Thyroid gland (tissue), 4 donors: ENCODE measurements at regions not wholly inside any gene's neighbourhood (a gene's known extent, or its start where the extent isn't known, plus 50 kb on each side); places are given as distances from the start of the nearest gene placed in this dataset.

ENCODE experiments used
- DNase-seq, 2 donors: peaks; one replicate each; pipeline ENCODE4 v3.0.0-alpha.2; 2019
- H3K27ac ChIP-seq, 3 donors: fragments of 200-600 bp; sonication (generic); 1 replicate in 2 of 3; 2 replicates in 1 of 3; pipeline ENCODE4 v1.5.1; 2016 to 2019; ENCODE audit warnings: mild to moderate bottlenecking in 1 of 3, moderate library complexity in 1 of 3
- H3K27me3 ChIP-seq: fragments of 200-600 bp; sonication (generic); one replicate; pipeline ENCODE4 v1.5.1; 2019
- H3K36me3 ChIP-seq, 2 donors: fragments of 200-600 bp; sonication (generic); one replicate each; pipeline ENCODE4 v1.5.1; 2016 to 2019
- H3K4me1 ChIP-seq, 2 donors: fragments of 200-600 bp; sonication (generic); one replicate each; pipeline ENCODE4 v1.5.1; 2017 to 2019
- H3K4me3 ChIP-seq, 3 donors: fragments of 200-600 bp; sonication (generic); replicated peaks in 1 of 3; 1 replicate in 2 of 3; 2 replicates in 1 of 3; pipeline ENCODE4 v1.5.1; 2016; ENCODE audit warnings: mild to moderate bottlenecking in 1 of 3
- H3K9me3 ChIP-seq: fragments of 200-600 bp; sonication (generic); one replicate; pipeline ENCODE4 v1.5.1; 2017
- POLR2A ChIP-seq, 2 donors: fragments of 450-650 bp; IDR thresholded peaks; one replicate each; pipeline ENCODE4 v1.6.1; 2017; ENCODE audit warnings: antibody characterized with exemption in 2 of 2, mild to moderate bottlenecking in 2 of 2, moderate library complexity in 1 of 2
- WGBS, 2 donors: methylation state at CpG; one replicate each; pipeline ENCODE4 v1.1.5; 2017; 5-methylcytosine and 5-hydroxymethylcytosine counted together
- intact Hi-C: fragments of 100-400 bp; cut with DNase I; formaldehyde crosslinking; loops from one replicate; pipeline ENCODE4 v1.15.1; 2023
- TF ChIP-seq, protein P1 (sequence below), 6 experiments: fragments of 200-600 bp in 3 of 6; fragments of 450-650 bp in 3 of 6; sonication (generic) in 3 of 6; IDR thresholded peaks; one replicate each; pipeline ENCODE4 v1.5.1; 2016 to 2019; ENCODE audit warnings: antibody characterized with exemption in 6 of 6, mild to moderate bottlenecking in 2 of 6, inconsistent platforms in 1 of 6, moderate library complexity in 1 of 6

DNA sequence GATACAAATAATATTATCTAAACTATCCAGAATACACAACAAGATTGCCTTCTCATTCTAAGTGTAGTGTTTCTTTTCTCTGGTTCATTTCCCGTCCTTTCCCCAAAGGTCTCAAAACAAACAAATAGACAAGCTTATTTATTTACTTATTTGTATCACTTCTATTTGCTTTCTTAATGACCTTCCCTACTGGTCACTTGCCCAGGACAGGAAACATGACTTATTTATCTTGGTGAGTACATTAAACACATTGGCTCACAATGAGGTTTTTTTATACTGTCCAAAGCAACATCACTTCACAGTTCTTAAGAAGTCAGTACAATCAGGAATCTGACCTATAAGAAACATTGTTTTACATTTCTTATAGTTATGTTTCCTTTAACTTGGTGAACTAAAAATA is 123.3 kb upstream of the KYNU start:
- Histone ChIP-seq H3K9me3 (no peaks in the 10 kb centered on the region), H3K27ac (no peak overlapping the region), H3K4me3 (no peak overlapping the region), H3K4me1 (no peaks in the 10 kb centered on the region), H3K27me3 (no peaks in the 10 kb centered on the region), H3K36me3 (no peaks in the 10 kb centered on the region)
- intact Hi-C loops, result no loop called here
- no peak for DNase-seq
- WGBS, 2 donors, result 43 to 44% methylated on average over 1 of the region's 1 CpG
- TF ChIP-seq POLR2A (IDR thresholded peaks at IDR 0.05), result no peak
- TF ChIP-seq, protein P1, sequence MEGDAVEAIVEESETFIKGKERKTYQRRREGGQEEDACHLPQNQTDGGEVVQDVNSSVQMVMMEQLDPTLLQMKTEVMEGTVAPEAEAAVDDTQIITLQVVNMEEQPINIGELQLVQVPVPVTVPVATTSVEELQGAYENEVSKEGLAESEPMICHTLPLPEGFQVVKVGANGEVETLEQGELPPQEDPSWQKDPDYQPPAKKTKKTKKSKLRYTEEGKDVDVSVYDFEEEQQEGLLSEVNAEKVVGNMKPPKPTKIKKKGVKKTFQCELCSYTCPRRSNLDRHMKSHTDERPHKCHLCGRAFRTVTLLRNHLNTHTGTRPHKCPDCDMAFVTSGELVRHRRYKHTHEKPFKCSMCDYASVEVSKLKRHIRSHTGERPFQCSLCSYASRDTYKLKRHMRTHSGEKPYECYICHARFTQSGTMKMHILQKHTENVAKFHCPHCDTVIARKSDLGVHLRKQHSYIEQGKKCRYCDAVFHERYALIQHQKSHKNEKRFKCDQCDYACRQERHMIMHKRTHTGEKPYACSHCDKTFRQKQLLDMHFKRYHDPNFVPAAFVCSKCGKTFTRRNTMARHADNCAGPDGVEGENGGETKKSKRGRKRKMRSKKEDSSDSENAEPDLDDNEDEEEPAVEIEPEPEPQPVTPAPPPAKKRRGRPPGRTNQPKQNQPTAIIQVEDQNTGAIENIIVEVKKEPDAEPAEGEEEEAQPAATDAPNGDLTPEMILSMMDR (IDR thresholded peaks at IDR 0.05), result no peak

DNA sequence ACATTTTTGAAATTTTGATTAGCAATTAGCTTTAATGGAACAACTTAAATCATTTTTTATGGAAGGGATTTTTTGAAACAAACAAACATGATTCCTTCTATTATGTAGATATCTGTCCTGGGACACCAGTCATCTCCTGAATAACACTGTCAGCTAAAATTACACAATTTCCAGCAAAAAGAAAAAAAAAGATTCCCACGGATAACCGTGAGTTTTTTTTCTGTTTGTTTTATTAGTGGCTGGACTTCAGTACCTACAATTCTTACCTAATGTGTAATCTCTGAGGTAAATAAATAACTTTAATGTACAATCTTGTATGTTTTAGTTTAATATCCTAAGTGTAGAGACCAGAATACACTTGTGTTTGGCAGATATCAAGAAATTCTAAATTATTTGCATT is 126.6 kb upstream of the KYNU start:
- Histone ChIP-seq H3K27ac (no peak overlapping the region), H3K36me3 (no peaks in the 10 kb centered on the region), H3K9me3 (no peaks in the 10 kb centered on the region), H3K4me3 (no peak overlapping the region), H3K27me3 (no peaks in the 10 kb centered on the region), H3K4me1 (no peaks in the 10 kb centered on the region)
- intact Hi-C loops, result no loop called here
- 67 to 69% methylated on average over 2 of the region's 2 CpGs for WGBS, 2 donors
- TF ChIP-seq, protein P1 (IDR thresholded peaks at IDR 0.05), result no peak
- TF ChIP-seq POLR2A (IDR thresholded peaks at IDR 0.05), result no peak
- no peak for DNase-seq

DNA sequence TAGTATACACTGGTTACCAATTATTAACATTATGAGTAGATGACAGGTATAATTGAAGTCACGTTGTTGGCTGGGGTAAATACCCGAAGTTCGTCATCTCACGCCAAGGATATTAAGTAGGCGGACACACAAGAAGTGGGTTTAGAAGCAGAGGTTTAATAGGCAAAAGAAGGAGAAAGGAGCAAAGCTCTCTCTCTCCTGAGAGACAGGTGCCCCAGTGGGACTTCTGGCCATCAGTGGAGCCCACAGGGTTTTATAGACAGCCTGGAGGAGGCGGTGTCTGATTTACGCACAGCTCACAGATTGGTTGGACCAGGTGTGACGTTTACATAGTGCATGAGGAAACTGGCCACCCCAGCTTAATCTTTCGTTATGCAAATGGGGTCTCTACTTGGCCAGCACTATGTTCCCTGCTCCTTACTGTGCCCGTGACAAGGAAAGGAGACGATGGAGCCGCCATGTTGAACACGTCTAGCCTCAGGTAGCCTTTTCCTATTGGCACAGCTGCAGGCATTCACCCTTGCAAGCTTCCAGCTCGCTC is 128.8 kb upstream of the KYNU start:
- Histone ChIP-seq H3K36me3 (no peaks in the 10 kb centered on the region), H3K9me3 (no peaks in the 10 kb centered on the region), H3K27ac (no peak overlapping the region), H3K4me1 (no peaks in the 10 kb centered on the region), H3K4me3 (no peak overlapping the region), H3K27me3 (no peaks in the 10 kb centered on the region)
- TF ChIP-seq, protein P1 (IDR thresholded peaks at IDR 0.05), result no peak
- no peak for TF ChIP-seq POLR2A (IDR thresholded peaks at IDR 0.05)
- intact Hi-C loops, result no loop called here
- no peak for DNase-seq
- WGBS, 2 donors, result 89 to 93% methylated on average over 14 of the region's 14 CpGs

GRCh38 chr2:142745691-142746090 is 131.8 kb upstream of the KYNU start:
- WGBS, 2 donors, result 38 to 46% methylated on average over 4 of the region's 4 CpGs
- no peak overlapping the region for H3K27ac ChIP-seq
- TF ChIP-seq POLR2A (IDR thresholded peaks at IDR 0.05), result no peak
- TF ChIP-seq, protein P1 (IDR thresholded peaks at IDR 0.05), result no peak
- intact Hi-C loops, result no loop called here
- no peaks in the 10 kb centered on the region for H3K27me3 ChIP-seq
- H3K4me1 ChIP-seq, result no peaks in the 10 kb centered on the region
- H3K9me3 ChIP-seq, result no peaks in the 10 kb centered on the region
- no peak overlapping the region for H3K4me3 ChIP-seq
- no peak for DNase-seq
- H3K36me3 ChIP-seq, result no peaks in the 10 kb centered on the region

DNA sequence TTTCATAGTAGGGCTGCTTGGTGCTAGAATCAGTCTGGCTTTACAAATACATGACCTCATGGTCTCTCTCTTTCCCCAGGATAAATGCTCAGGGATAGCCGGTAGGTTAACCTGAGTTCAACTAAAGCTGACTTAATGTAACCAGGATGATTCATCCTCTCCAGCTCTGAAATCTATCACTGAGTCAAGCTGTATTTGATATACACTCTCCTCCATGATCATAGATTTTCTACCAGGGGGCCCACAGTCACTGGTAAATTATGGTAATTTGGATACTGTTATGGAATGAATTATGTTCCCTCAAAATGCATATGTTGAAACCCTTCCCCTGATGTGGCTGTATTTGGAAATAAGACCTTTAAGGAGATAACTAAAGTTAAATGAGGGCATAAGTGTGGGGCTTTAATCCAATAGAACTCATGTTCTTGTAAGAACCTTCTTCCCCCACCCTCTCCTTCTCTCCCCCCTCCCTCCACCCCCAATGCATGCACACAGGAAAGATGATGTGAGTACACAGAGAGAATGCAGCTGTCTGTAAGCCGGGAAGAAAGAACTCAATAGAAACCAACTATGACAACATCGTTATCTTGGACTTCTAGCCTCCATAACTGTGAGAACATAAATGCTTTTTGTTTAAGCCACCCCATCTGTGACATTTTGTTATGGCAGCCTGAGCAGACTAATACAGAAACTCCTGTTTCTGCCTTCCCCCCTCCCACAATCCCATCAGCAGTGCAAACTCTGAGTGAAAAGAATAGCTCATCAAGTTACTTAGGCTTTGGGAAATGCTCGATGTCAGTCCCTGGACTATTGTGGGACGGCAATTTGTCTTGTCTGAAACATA is 134.9 kb upstream of the KYNU start:
- TF ChIP-seq, protein P1 (IDR thresholded peaks at IDR 0.05), result no peak
- TF ChIP-seq POLR2A (IDR thresholded peaks at IDR 0.05), result no peak
- no peak overlapping the region for H3K27ac ChIP-seq
- intact Hi-C loops, result no loop called here
- H3K4me3 ChIP-seq, result no peak overlapping the region
- no peaks in the 10 kb centered on the region for H3K27me3 ChIP-seq
- 84 to 86% methylated on average over 5 of the region's 5 CpGs for WGBS, 2 donors
- H3K4me1 ChIP-seq, result no peaks in the 10 kb centered on the region
- no peaks in the 10 kb centered on the region for H3K36me3 ChIP-seq
- H3K9me3 ChIP-seq, result no peaks in the 10 kb centered on the region
- DNase-seq, result no peak
